K562 (cell line): ENCODE measurements at regions not wholly inside any gene's neighbourhood (a gene's known extent, or its start where the extent isn't known, plus 50 kb on each side); places are given as distances from the start of the nearest gene placed in this dataset.

Experiments
- CBFA2T2 ChIP-seq: fragments of 450-650 bp; conservative IDR thresholded peaks from 2 replicates; pipeline ENCODE4 v1.6.1; 2017; ENCODE audit warnings: mild to moderate bottlenecking
- CC2D1A ChIP-seq: fragments of 450-650 bp; IDR thresholded peaks from 2 replicates; pipeline ENCODE4 v1.6.1; 2017; ENCODE audit warnings: mild to moderate bottlenecking
- CREB3 ChIP-seq: fragments of 450-650 bp; conservative IDR thresholded peaks from 2 replicates; pipeline ENCODE4 v1.6.1; 2016; ENCODE audit warnings: missing genetic modification characterization, low read depth, mild to moderate bottlenecking, missing compliant biosample characterization, moderate library complexity
- FOXA3 ChIP-seq, 2 experiments: fragments of 450-650 bp in 1 of 2; sonication (generic) in 1 of 2; formaldehyde crosslinking; IDR thresholded peaks in 1 of 2; conservative IDR thresholded peaks in 1 of 2; 2 replicates each; pipeline versions ENCODE4 v1.4.0 to v1.8.0; 2020 to 2022; ENCODE audit warnings: mild to moderate bottlenecking in 2 of 2, missing genetic modification reagents in 1 of 2
- JUND ChIP-seq, 2 experiments: IDR thresholded peaks; 2 replicates in 1 of 2; 3 replicates in 1 of 2; pipeline ENCODE4 v1.6.1; 2011; ENCODE audit warnings: borderline replicate concordance in 2 of 2, low read depth in 2 of 2, low read length in 2 of 2, improper control_type of control experiment in 1 of 2, missing biosample characterization in 1 of 2, missing genetic modification characterization in 1 of 2, missing genetic modification reagents in 1 of 2
- L3MBTL2 ChIP-seq: fragments of 450-650 bp; IDR thresholded peaks from 2 replicates; pipeline ENCODE4 v1.6.1; 2016; ENCODE audit warnings: mild to moderate bottlenecking, moderate library complexity
- NCOA1 ChIP-seq: fragments of 450-650 bp; IDR thresholded peaks from 2 replicates; pipeline ENCODE4 v1.6.1; 2016; ENCODE audit warnings: low read depth
- NCOA4 ChIP-seq: fragments of 450-650 bp; IDR thresholded peaks from 2 replicates; pipeline ENCODE4 v1.6.1; 2018; ENCODE audit warnings: mild to moderate bottlenecking; ENCODE audit not compliant: partially characterized antibody
- PREB ChIP-seq: sonication (generic); formaldehyde crosslinking; IDR thresholded peaks from 2 replicates; pipeline ENCODE4 v1.8.1; 2023; ENCODE audit warnings: mild to moderate bottlenecking, missing genetic modification reagents
- PURB ChIP-seq: sonication (generic); formaldehyde crosslinking; IDR thresholded peaks from 2 replicates; pipeline ENCODE4 v1.9.0; 2021; ENCODE audit warnings: low read depth, mild to moderate bottlenecking, missing genetic modification reagents
- SMARCA4 ChIP-seq: fragments of 450-650 bp; IDR thresholded peaks from 2 replicates; pipeline ENCODE4 v1.6.1; 2016
- SMARCB1 ChIP-seq: IDR thresholded peaks from 2 replicates; pipeline ENCODE4 v1.6.1; 2011; ENCODE audit warnings: improper control_type of control experiment, low read depth; ENCODE audit not compliant: insufficient read length
- TAF15 ChIP-seq: fragments of 200-400 bp; formaldehyde crosslinking; IDR thresholded peaks from 2 replicates; pipeline ENCODE4 v1.6.1; 2017; ENCODE audit warnings: mild to moderate bottlenecking, low read depth, low read length, moderate library complexity
- ZBTB17 ChIP-seq: fragments of 450-650 bp; formaldehyde crosslinking; IDR thresholded peaks from 2 replicates; pipeline ENCODE4 v1.4.0; 2020; ENCODE audit warnings: mild to moderate bottlenecking
- ZNF311 ChIP-seq: fragments of 250-450 bp; sonication (Bioruptor Pico); IDR thresholded peaks from 2 replicates; pipeline ENCODE4 v1.4.0; 2020; ENCODE audit warnings: mild to moderate bottlenecking, moderate library complexity
- ZNF707 ChIP-seq: fragments of 250-450 bp; sonication (Bioruptor Pico); conservative IDR thresholded peaks from 2 replicates; pipeline ENCODE4 v1.8.0; 2022; ENCODE audit warnings: inconsistent platforms, mild to moderate bottlenecking, moderate library complexity
- TF ChIP-seq, protein P1 (sequence below): fragments of 450-650 bp; formaldehyde crosslinking; IDR thresholded peaks from 2 replicates; pipeline ENCODE4 v1.4.0; 2022; ENCODE audit warnings: missing genetic modification characterization
- TF ChIP-seq, protein P2 (sequence below): fragments of 250-450 bp; sonication (Bioruptor Pico); IDR thresholded peaks from 2 replicates; pipeline ENCODE4 v1.4.0; 2020; ENCODE audit warnings: mild to moderate bottlenecking, moderate library complexity
- TF ChIP-seq, protein P3 (sequence below): IDR thresholded peaks from 2 replicates; pipeline ENCODE4 v1.6.1; 2012; ENCODE audit warnings: low read depth, low read length, improper control_type of control experiment, borderline replicate concordance

DNA sequence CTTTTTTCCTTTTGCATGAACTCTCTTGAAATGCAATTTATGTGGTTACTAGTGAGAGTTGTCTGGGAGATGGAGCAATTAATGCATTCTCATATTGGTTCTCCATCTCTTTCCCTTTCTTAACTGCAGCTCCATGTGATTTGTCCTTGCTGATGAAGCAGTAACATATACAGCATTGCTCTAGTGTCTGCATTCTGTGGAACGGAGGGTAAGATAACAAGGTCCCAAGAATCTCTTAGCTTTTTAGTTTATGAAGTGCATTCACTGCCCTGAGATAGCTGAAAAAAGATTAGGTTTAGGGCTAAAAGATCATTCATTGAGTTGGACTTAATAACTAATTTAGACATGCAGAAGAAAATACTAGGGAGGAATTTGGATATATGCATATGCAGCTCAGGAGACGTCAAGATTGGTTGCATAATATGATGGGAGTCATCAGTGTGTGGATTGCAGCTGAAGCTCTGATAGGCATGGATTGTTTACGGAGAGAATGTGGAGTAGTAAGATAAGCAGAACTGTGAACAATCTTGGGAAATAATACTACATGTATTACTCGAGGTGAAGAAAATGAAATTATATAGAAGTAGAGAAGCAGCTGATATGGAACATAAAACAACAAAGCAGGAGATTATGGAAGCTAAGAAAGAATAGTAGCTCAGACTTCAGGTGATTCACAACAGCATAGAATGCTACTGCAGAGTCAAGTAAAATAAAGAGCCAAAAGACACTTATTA is 404.7 kb downstream of the ARL4A start (continued):
- TF ChIP-seq, protein P1, sequence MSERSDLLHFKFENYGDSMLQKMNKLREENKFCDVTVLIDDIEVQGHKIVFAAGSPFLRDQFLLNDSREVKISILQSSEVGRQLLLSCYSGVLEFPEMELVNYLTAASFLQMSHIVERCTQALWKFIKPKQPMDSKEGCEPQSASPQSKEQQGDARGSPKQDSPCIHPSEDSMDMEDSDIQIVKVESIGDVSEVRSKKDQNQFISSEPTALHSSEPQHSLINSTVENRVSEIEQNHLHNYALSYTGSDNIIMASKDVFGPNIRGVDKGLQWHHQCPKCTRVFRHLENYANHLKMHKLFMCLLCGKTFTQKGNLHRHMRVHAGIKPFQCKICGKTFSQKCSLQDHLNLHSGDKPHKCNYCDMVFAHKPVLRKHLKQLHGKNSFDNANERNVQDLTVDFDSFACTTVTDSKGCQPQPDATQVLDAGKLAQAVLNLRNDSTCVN (CRISPR knock-in tag): no peak
- TF ChIP-seq L3MBTL2 (no peak), JUND (IDR thresholded peaks at IDR 0.05; ENCODE audit: borderline replicate concordance, low read depth, low read length) (peak; percentile 72), JUND (tag; IDR thresholded peaks at IDR 0.05; ENCODE audit: borderline replicate concordance, low read depth, low read length) (peak; percentile 67; the same call in 1 of the 3 replicates), TAF15 (no peak), CREB3 (tag) (no peak), SMARCA4 (peak; percentile 89), CC2D1A (0 out of 2 replicates have a peak, but pooled peaks have one; percentile 14), PREB (CRISPR knock-in tag) (no peak), CBFA2T2 (peak; percentile 87), ZBTB17 (CRISPR knock-in tag) (no peak), ZNF311 (CRISPR knock-in tag) (no peak), FOXA3 (CRISPR knock-in tag; conservative IDR thresholded peaks at IDR 0.05 in 1 of 2, IDR thresholded peaks at IDR 0.05 in 1 of 2) (peak; percentile 77 to 95; a peak in 3 of 4 replicates), NCOA4 (no peak), SMARCB1 (no peak), NCOA1 (no peak), PURB (CRISPR knock-in tag) (no peak), ZNF707 (CRISPR knock-in tag) (no peak)
- TF ChIP-seq, protein P2, sequence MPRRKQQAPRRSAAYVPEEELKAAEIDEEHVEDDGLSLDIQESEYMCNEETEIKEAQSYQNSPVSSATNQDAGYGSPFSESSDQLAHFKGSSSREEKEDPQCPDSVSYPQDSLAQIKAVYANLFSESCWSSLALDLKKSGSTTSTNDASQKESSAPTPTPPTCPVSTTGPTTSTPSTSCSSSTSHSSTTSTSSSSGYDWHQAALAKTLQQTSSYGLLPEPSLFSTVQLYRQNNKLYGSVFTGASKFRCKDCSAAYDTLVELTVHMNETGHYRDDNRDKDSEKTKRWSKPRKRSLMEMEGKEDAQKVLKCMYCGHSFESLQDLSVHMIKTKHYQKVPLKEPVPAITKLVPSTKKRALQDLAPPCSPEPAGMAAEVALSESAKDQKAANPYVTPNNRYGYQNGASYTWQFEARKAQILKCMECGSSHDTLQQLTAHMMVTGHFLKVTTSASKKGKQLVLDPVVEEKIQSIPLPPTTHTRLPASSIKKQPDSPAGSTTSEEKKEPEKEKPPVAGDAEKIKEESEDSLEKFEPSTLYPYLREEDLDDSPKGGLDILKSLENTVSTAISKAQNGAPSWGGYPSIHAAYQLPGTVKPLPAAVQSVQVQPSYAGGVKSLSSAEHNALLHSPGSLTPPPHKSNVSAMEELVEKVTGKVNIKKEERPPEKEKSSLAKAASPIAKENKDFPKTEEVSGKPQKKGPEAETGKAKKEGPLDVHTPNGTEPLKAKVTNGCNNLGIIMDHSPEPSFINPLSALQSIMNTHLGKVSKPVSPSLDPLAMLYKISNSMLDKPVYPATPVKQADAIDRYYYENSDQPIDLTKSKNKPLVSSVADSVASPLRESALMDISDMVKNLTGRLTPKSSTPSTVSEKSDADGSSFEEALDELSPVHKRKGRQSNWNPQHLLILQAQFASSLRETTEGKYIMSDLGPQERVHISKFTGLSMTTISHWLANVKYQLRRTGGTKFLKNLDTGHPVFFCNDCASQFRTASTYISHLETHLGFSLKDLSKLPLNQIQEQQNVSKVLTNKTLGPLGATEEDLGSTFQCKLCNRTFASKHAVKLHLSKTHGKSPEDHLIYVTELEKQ (CRISPR knock-in tag): no peak
- TF ChIP-seq, protein P3, sequence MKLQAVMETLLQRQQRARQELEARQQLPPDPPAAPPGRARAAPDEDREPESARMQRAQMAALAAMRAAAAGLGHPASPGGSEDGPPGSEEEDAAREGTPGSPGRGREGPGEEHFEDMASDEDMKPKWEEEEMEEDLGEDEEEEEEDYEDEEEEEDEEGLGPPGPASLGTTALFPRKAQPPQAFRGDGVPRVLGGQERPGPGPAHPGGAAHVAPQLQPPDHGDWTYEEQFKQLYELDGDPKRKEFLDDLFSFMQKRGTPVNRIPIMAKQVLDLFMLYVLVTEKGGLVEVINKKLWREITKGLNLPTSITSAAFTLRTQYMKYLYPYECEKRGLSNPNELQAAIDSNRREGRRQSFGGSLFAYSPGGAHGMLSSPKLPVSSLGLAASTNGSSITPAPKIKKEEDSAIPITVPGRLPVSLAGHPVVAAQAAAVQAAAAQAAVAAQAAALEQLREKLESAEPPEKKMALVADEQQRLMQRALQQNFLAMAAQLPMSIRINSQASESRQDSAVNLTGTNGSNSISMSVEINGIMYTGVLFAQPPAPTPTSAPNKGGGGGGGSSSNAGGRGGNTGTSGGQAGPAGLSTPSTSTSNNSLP: peak; percentile 40; the same call in 1 of the 2 replicates
